Endodermal cell (in vitro differentiated cells): ENCODE measurements at regions not wholly inside any gene's neighbourhood (a gene's known extent, or its start where the extent isn't known, plus 50 kb on each side); places are given as distances from the start of the nearest gene placed in this dataset.

Experiments used
- DNase-seq: peaks from one replicate; pipeline ENCODE4 v3.0.0-alpha.2; 2017
- H3K27ac ChIP-seq: 2 replicates; pipeline ENCODE4 v1.5.1; 2013; ENCODE audit warnings: mild to moderate bottlenecking, low read depth, low read length, moderate library complexity
- H3K27me3 ChIP-seq: 2 replicates; pipeline ENCODE4 v1.6.1; 2013; ENCODE audit warnings: mild to moderate bottlenecking, low read length, moderate library complexity; ENCODE audit not compliant: insufficient read depth, control insufficient read depth, poor library complexity, severe bottlenecking
- H3K36me3 ChIP-seq: 2 replicates; pipeline ENCODE4 v1.7.0; 2013; ENCODE audit warnings: mild to moderate bottlenecking, low read length, moderate library complexity; ENCODE audit not compliant: control insufficient read depth, insufficient read depth
- H3K4me1 ChIP-seq: one replicate; pipeline ENCODE4 v1.7.0; 2013; ENCODE audit warnings: low read length; ENCODE audit not compliant: control insufficient read depth, insufficient read depth
- H3K4me3 ChIP-seq: 2 replicates; pipeline ENCODE4 v1.5.1; 2013; ENCODE audit warnings: mild to moderate bottlenecking, low read length, moderate library complexity
- H3K9ac ChIP-seq: 2 replicates; pipeline ENCODE4 v1.6.1; 2013; ENCODE audit warnings: mild to moderate bottlenecking, low read length, moderate library complexity; ENCODE audit not compliant: poor library complexity, severe bottlenecking; ENCODE audit errors: extremely low read depth
- H3K9me3 ChIP-seq: 2 replicates; pipeline ENCODE4 v1.6.1; 2013; ENCODE audit warnings: mild to moderate bottlenecking, low read length, moderate library complexity; ENCODE audit not compliant: control insufficient read depth
- H3K27ac Mint-ChIP-seq: 2 replicates; pipeline ENCODE4 v1.8.0; 2020; ENCODE audit warnings: mixed read lengths
- H3K27me3 Mint-ChIP-seq: 2 replicates; pipeline ENCODE4 v1.8.0; 2021; ENCODE audit warnings: mild to moderate bottlenecking, mixed read lengths; ENCODE audit not compliant: insufficient read depth
- H3K36me3 Mint-ChIP-seq: 2 replicates; pipeline ENCODE4 v1.8.0; 2020; ENCODE audit warnings: low read depth, mixed read lengths
- H3K4me1 Mint-ChIP-seq: 2 replicates; pipeline ENCODE4 v1.8.0; 2020; ENCODE audit warnings: mixed read lengths
- H3K4me3 Mint-ChIP-seq: 2 replicates; pipeline ENCODE4 v1.8.0; 2020; ENCODE audit warnings: mild to moderate bottlenecking, moderate library complexity, mixed read lengths
- H3K9me3 Mint-ChIP-seq: 2 replicates; pipeline ENCODE4 v1.8.0; 2020; ENCODE audit warnings: mild to moderate bottlenecking, mixed read lengths
- WGBS, 2 experiments: methylation state at CpG; one replicate each; pipeline versions ENCODE4 v1.1.5 to v1.1.7; 2013; ENCODE audit warnings: missing lambda C conversion rate in 2 of 2, mixed read lengths in 1 of 2; ENCODE audit not compliant: insufficient coverage in 1 of 2, insufficient read length in 1 of 2; 5-methylcytosine and 5-hydroxymethylcytosine counted together
- TF ChIP-seq, protein P1 (sequence below): fragments of 200-600 bp; sonication (generic); conservative IDR thresholded peaks from 2 replicates; pipeline ENCODE4 v1.5.0; 2021; ENCODE audit warnings: antibody characterized with exemption, mild to moderate bottlenecking

DNA sequence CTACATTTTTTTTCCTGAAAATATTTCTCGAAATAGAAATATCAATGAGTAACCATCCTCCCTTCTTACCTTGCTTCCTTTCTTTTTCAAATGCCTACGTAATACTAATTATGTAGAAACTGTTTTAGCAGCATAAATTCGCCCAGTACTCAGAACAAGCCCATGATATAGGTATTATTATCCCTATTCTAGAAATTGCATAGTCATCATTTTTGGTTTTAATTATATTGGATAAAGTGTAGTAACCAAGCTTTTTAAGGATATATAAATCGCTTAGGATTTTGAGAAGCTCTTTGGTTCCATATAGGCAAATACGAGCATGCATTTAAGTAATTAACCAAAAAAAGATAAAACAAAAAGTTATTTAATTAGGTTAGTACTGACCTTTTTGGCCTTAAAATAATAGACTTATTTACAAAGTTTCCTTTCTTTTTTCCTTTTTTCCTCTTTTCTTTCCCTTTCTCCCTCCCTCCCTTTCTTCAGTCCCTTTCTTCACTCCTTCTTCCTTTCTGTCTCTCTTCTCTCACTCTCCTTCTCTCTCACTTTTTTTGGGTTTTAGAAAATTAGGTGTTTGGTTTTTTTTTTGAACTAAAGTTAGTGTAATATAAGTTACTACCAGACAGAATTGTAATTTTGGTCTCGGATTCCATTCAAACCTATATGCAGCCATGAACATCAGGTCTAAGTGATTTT, 457.7 kb downstream of the RFPL4B start:
- H3K4me1 Mint-ChIP-seq, result no peaks in the 10 kb centered on the region
- H3K9ac ChIP-seq, result no peak overlapping the region
- DNase-seq, result no peak
- no peaks in the 10 kb centered on the region for H3K27me3 Mint-ChIP-seq
- no peaks in the 10 kb centered on the region for H3K36me3 Mint-ChIP-seq
- no peak overlapping the region for H3K4me3 ChIP-seq
- no peaks in the 10 kb centered on the region for H3K36me3 ChIP-seq
- H3K27ac ChIP-seq, result no peak overlapping the region
- H3K4me1 ChIP-seq, result no peaks in the 10 kb centered on the region
- 95 to 100% methylated on average over 2 to 5 of the region's 6 CpGs for WGBS, 2 experiments
- no peaks in the 10 kb centered on the region for H3K9me3 Mint-ChIP-seq
- no peaks in the 10 kb centered on the region for H3K27me3 ChIP-seq
- no peaks in the 10 kb centered on the region for H3K9me3 ChIP-seq
- no peak overlapping the region for H3K27ac Mint-ChIP-seq
- TF ChIP-seq, protein P1, sequence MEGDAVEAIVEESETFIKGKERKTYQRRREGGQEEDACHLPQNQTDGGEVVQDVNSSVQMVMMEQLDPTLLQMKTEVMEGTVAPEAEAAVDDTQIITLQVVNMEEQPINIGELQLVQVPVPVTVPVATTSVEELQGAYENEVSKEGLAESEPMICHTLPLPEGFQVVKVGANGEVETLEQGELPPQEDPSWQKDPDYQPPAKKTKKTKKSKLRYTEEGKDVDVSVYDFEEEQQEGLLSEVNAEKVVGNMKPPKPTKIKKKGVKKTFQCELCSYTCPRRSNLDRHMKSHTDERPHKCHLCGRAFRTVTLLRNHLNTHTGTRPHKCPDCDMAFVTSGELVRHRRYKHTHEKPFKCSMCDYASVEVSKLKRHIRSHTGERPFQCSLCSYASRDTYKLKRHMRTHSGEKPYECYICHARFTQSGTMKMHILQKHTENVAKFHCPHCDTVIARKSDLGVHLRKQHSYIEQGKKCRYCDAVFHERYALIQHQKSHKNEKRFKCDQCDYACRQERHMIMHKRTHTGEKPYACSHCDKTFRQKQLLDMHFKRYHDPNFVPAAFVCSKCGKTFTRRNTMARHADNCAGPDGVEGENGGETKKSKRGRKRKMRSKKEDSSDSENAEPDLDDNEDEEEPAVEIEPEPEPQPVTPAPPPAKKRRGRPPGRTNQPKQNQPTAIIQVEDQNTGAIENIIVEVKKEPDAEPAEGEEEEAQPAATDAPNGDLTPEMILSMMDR, result no peak
- H3K4me3 Mint-ChIP-seq, result no peak overlapping the region

DNA sequence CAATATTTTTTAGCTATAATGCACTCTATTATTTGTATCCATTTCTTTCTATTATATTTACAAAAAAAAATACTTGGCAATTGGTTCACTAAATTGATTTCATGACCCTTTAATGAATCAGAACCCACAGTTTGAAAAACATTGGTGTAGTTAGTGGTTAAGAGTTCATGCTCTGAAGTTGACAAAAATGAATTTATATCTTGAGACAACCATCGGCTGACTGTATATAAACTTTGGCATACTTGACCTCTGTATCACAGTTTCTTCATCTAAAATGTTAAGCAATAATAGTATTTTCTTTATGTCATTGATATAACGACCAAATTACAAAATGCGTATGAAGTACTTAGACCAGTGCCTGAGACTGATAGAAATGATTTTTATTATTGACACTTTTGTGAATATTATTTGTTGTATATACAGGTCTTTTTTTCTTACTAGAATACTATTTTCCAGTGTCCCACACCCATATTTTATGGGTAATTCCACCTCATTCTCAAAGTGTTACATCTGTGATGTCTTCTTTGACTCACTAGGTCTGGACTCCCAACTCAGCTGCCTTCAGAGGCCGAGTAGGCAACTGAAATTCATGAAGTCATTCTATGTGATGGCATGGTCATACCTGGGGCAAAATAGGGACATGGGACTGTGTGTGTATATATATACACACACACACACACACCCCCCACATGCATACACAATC, 459.2 kb downstream of the RFPL4B start:
- 90% methylated on average over 4 of the region's 4 CpGs; no CpG with 5 or more reads in 1 of the 2 experiments for WGBS, 2 experiments
- Mint-ChIP-seq H3K27ac (no peak overlapping the region), H3K4me3 (no peak overlapping the region), H3K27me3 (no peaks in the 10 kb centered on the region), H3K36me3 (no peaks in the 10 kb centered on the region), H3K4me1 (no peaks in the 10 kb centered on the region), H3K9me3 (no peaks in the 10 kb centered on the region)
- no peak overlapping the region for H3K4me3 ChIP-seq
- H3K9ac ChIP-seq, result no peak overlapping the region
- no peak for DNase-seq
- H3K27me3 ChIP-seq, result no peaks in the 10 kb centered on the region
- no peaks in the 10 kb centered on the region for H3K9me3 ChIP-seq
- no peak overlapping the region for H3K27ac ChIP-seq
- TF ChIP-seq, protein P1, result no peak
- no peaks in the 10 kb centered on the region for H3K36me3 ChIP-seq
- H3K4me1 ChIP-seq, result no peaks in the 10 kb centered on the region

DNA sequence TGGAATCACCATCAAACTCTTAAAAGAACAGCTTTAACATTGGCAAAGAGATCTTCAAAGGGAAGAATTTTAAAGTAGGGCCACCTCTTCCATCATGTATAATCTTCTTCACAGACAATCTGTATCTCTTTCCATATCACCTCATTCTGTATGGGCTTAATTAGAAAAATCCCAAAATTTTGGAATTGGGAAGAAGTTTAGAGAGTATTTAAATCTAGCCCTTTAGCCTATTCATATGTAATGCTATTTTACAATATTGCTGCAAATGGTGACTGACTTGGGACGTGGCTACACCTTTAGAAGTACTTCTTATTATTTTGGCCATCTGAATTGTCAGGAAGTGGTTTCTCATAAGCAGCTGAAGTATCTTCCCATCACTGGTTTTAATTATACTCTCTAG, 474.3 kb downstream of the RFPL4B start:
- Histone ChIP-seq H3K36me3 (no peaks in the 10 kb centered on the region), H3K9me3 (no peaks in the 10 kb centered on the region), H3K4me1 (no peaks in the 10 kb centered on the region), H3K27me3 (no peaks in the 10 kb centered on the region), H3K27ac (no peak overlapping the region), H3K4me3 (no peak overlapping the region), H3K9ac (no peak overlapping the region)
- Mint-ChIP-seq H3K9me3 (no peaks in the 10 kb centered on the region), H3K36me3 (no peaks in the 10 kb centered on the region), H3K4me3 (no peak overlapping the region), H3K27ac (no peak overlapping the region), H3K27me3 (no peaks in the 10 kb centered on the region), H3K4me1 (no peaks in the 10 kb centered on the region)
- no peak for DNase-seq
- 80 to 100% methylated on average over 1 of the region's 1 CpG for WGBS, 2 experiments
- TF ChIP-seq, protein P1, result no peak
